ENCODE measurements at regions not wholly inside any gene's neighbourhood (a gene's known extent, or its start where the extent isn't known, plus 50 kb on each side); places are given as distances from the start of the nearest gene placed in this dataset.

- no peak for TF ChIP-seq CTCF (IDR thresholded peaks at IDR 0.05)
Observed at GRCh38 chr5:71891406-71891805, 172.3 kb downstream of the CARTPT start.

- no peak for TF ChIP-seq CTCF (IDR thresholded peaks at IDR 0.05)
Observed at GRCh38 chr5:71891856-71892255, 172.8 kb downstream of the CARTPT start.

GRCh38 chr5:71892641-71893365, 173.7 kb downstream of the CARTPT start:
- TF ChIP-seq CTCF (IDR thresholded peaks at IDR 0.05) = no peak

GRCh38 chr5:71893451-71893850, 174.4 kb downstream of the CARTPT start:
- TF ChIP-seq CTCF (IDR thresholded peaks at IDR 0.05) = no peak

GRCh38 chr5:71894091-71894490, 175.0 kb downstream of the CARTPT start:
- TF ChIP-seq CTCF (IDR thresholded peaks at IDR 0.05) = no peak

- no peak for TF ChIP-seq CTCF (IDR thresholded peaks at IDR 0.05)
Observed at GRCh38 chr5:71895546-71895945, 176.5 kb downstream of the CARTPT start.

GRCh38 chr5:71899865-71900342, 180.8 kb downstream of the CARTPT start:
- no peak for TF ChIP-seq CTCF (IDR thresholded peaks at IDR 0.05)

GRCh38 chr5:71903808-71904207, 184.7 kb downstream of the CARTPT start:
- TF ChIP-seq CTCF (IDR thresholded peaks at IDR 0.05) = no peak

All from LNCAP (cell line).